ENCODE measurements at regions not wholly inside any gene's neighbourhood (a gene's known extent, or its start where the extent isn't known, plus 50 kb on each side); places are given as distances from the start of the nearest gene placed in this dataset.

- TF ChIP-seq ATF2 (IDR thresholded peaks at IDR 0.05; ENCODE audit: low read length): no peak
- TF ChIP-seq POU5F1 (IDR thresholded peaks at IDR 0.05; ENCODE audit: low read depth, low read length): no peak
- no peak for TF ChIP-seq RFX5 (IDR thresholded peaks at IDR 0.05; ENCODE audit: borderline replicate concordance, low read depth, low read length)
- TF ChIP-seq FOSL1 (IDR thresholded peaks at IDR 0.05; ENCODE audit: insufficient read depth, low read depth, low read length): no peak
- TF ChIP-seq SP1 (IDR thresholded peaks at IDR 0.05; ENCODE audit: low read depth, low read length): no peak
- TF ChIP-seq RXRA (IDR thresholded peaks at IDR 0.05; ENCODE audit: insufficient read depth, low read depth, low read length): no peak
- TF ChIP-seq KDM1A (IDR thresholded peaks at IDR 0.05; ENCODE audit: borderline replicate concordance, low read length): no peak
- TF ChIP-seq RAD21 (IDR thresholded peaks at IDR 0.05 in 1 of 2, conservative IDR thresholded peaks at IDR 0.05 in 1 of 2; ENCODE audit: low read depth in 2 of 2, low read length in 2 of 2): no peak
- TF ChIP-seq SP4 (IDR thresholded peaks at IDR 0.05; ENCODE audit: low read length): no peak
Measured at GRCh38 chr7:124597509-124597908, 168.1 kb downstream of the GPR37 start (continued).
